Stimulated activated CD8-positive, alpha-beta memory T cell treated with anti-CD3 and anti-CD28 coated beads, Interleukin-4, amount 100 ng/mL, for 48 hours (primary cell): ENCODE measurements at regions not wholly inside any gene's neighbourhood (a gene's known extent, or its start where the extent isn't known, plus 50 kb on each side); places are given as distances from the start of the nearest gene placed in this dataset.
A peak's percentile ranks its signal among the peaks of the same experiment; 100 is the strongest.
"Not testable (repeated sequence)": the region's sequence is repeated elsewhere in the genome, so short reads cannot be mapped to it uniquely, and the experiment has no call there.

Source experiments
- DNase-seq: peaks from one replicate; pipeline ENCODE4 v3.0.0-alpha.2; 2020

GRCh38 chr5:174528821-174529544, 195.4 kb upstream of the MSX2 start:
- no peak for DNase-seq

GRCh38 chr5:174529925-174530681, 194.3 kb upstream of the MSX2 start:
- DNase-seq = no peak

GRCh38 chr5:174531782-174532191, 192.6 kb upstream of the MSX2 start:
- no peak for DNase-seq

- DNase-seq = peak; percentile 31
Observed at GRCh38 chr5:174532455-174533453, 191.6 kb upstream of the MSX2 start.

GRCh38 chr5:174533751-174534241, 190.6 kb upstream of the MSX2 start:
- DNase-seq = no peak

GRCh38 chr5:174535669-174536068, 188.7 kb upstream of the MSX2 start:
- DNase-seq = no peak

- DNase-seq = not testable (repeated sequence)
Observed at GRCh38 chr5:174539823-174540222, 184.6 kb upstream of the MSX2 start.

GRCh38 chr5:174542037-174542436, 182.3 kb upstream of the MSX2 start:
- no peak for DNase-seq

- no peak for DNase-seq
Observed at GRCh38 chr5:174542471-174542870, 181.9 kb upstream of the MSX2 start.

GRCh38 chr5:174545926-174546325, 178.5 kb upstream of the MSX2 start:
- DNase-seq = no peak

GRCh38 chr5:174547814-174548213, 176.6 kb upstream of the MSX2 start:
- DNase-seq = no peak

- no peak for DNase-seq
Observed at GRCh38 chr5:174549254-174549653, 175.1 kb upstream of the MSX2 start.

GRCh38 chr5:174550026-174550425, 174.4 kb upstream of the MSX2 start:
- DNase-seq = no peak

GRCh38 chr5:174552428-174552827, 172.0 kb upstream of the MSX2 start:
- no peak for DNase-seq

GRCh38 chr5:174553556-174553955, 170.8 kb upstream of the MSX2 start:
- DNase-seq = no peak

- no peak for DNase-seq
Observed at GRCh38 chr5:174555726-174556125, 168.7 kb upstream of the MSX2 start.

GRCh38 chr5:174556756-174557155, 167.6 kb upstream of the MSX2 start:
- no peak for DNase-seq

GRCh38 chr5:174558190-174558589, 166.2 kb upstream of the MSX2 start:
- DNase-seq = no peak

GRCh38 chr5:174559141-174559540, 165.2 kb upstream of the MSX2 start:
- no peak for DNase-seq

- no peak for DNase-seq
Observed at GRCh38 chr5:174559566-174560090, 164.8 kb upstream of the MSX2 start.

- DNase-seq = no peak
Observed at GRCh38 chr5:174560861-174561260, 163.5 kb upstream of the MSX2 start.

- not testable (repeated sequence) for DNase-seq
Observed at GRCh38 chr5:174563040-174563439, 161.3 kb upstream of the MSX2 start.

- DNase-seq = no peak
Observed at GRCh38 chr5:174563899-174564298, 160.5 kb upstream of the MSX2 start.
